ENCODE measurements at regions not wholly inside any gene's neighbourhood (a gene's known extent, or its start where the extent isn't known, plus 50 kb on each side); places are given as distances from the start of the nearest gene placed in this dataset.
"Not testable (repeated sequence)": the region's sequence is repeated elsewhere in the genome, so short reads cannot be mapped to it uniquely, and the experiment has no call there.

DNA sequence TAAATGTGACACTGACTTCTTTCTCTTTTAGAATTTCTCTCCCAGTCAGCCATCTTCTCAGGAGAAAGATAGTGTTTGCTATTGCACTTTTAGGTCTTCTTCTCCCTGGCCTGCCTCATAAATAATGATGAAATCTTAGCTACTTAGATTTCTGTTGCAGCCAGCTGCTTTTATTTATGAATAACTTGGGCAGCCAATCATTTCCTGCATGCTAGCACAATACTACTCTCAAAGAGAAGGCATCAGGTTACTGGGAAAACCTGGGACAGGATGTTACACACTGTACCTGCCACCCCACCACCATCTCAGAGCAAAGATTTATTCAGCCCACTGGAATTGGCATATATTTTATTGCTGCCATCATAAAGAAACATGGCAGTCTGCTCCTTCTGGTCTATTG, 266.6 kb downstream of the PRELID2 start:
- DNase-seq (ENCODE audit: low read depth) = peak; percentile 71

- peak; percentile 7 for DNase-seq (ENCODE audit: low read depth)
These were observed 272.2 kb downstream of the PRELID2 start for GRCh38 chr5:145562931-145563330.

GRCh38 chr5:145558288-145558687, 276.9 kb downstream of the PRELID2 start:
- no peak for DNase-seq (ENCODE audit: low read depth)

DNA sequence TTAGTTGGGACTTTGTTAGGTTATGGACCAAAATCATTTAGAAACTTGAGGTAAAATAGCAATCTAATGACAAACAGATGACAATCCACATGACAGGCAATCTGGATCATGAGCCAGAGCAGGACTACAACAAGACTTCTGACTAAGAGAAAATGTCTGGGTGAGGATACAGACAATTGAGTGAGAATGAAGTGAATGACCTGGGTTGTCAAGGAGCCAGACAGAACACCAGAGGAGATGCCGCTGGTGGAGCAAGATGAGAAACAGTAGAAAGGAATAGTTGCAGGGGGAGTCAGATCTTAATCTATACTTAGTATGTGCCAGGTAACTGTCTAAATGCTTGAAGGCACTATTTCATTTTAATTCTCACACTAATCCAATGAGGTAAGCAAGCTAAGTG, 277.8 kb downstream of the PRELID2 start:
- no peak for DNase-seq (ENCODE audit: low read depth)

DNA sequence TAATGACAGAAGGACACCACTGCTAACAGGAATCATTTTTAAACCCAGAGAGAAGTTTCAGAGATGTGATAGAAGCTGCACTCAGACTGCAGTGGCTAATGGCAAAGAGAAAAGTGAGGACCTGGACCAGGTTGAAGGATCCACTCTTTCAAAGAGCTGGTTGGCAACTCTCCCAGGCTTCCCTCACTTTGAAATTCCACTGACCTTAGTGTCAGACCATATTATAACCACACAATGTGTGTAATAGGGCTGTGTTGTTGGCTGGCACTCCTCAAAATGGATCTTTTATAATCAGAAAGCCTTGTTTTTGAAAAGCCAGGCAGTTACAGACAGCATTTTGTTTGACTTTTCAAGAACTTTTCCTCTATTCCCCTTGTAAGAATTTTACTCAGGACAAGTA, 280.7 kb downstream of the PRELID2 start:
- peak; percentile 80 for DNase-seq (ENCODE audit: low read depth)

- DNase-seq (ENCODE audit: low read depth) = no peak
These were observed 282.0 kb downstream of the PRELID2 start for GRCh38 chr5:145553177-145553576.

DNA sequence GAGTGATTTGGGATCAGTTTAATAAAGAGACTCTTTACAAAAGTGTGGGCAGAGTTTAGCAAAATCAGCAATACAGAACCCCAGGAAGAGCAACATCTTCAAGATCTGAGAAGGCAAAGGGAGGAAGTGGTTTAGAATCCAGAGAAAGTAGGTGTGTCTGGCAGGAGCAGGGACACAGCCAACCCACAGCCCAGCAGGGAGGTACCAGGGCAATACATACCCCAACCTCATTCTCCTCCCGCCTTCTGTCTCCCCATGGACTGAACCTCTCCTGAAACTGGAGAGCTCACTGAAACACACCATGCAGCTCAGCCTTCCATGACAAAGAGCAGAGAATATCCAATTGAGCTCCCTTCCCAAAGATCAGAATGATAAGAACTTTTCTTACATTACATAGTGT, 283.4 kb downstream of the PRELID2 start:
- DNase-seq (ENCODE audit: low read depth) = no peak

GRCh38 chr5:145548097-145548496, 287.0 kb downstream of the PRELID2 start:
- DNase-seq (ENCODE audit: low read depth) = no peak

- no peak for DNase-seq (ENCODE audit: low read depth)
These were observed 290.7 kb downstream of the PRELID2 start for GRCh38 chr5:145544401-145544800.

DNA sequence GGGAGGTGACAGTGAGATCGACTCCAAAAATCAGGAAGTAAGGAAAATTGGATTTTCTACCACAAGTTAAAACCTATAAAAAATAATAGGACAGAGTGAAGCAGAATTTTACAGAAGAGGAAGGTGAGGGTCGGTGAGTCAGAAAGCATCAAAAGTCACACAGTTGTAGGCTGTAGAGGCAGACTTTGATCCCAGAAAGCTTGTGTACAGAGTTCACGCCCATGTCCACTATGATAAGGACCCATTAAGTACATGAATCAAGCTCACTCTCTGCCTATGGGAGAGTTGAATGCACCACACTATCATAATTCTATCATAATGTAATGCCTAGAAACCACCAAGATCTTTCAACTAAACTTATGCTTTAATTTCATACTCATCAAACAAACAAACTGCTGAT, 291.2 kb downstream of the PRELID2 start:
- no peak for DNase-seq (ENCODE audit: low read depth)

- peak; percentile 50 for DNase-seq (ENCODE audit: low read depth)
These were observed 294.8 kb downstream of the PRELID2 start for GRCh38 chr5:145540375-145540774.

GRCh38 chr5:145539201-145539600, 295.9 kb downstream of the PRELID2 start:
- DNase-seq (ENCODE audit: low read depth) = no peak

- DNase-seq (ENCODE audit: low read depth) = peak; percentile 14
These were observed 299.0 kb downstream of the PRELID2 start for GRCh38 chr5:145536133-145536532.

DNA sequence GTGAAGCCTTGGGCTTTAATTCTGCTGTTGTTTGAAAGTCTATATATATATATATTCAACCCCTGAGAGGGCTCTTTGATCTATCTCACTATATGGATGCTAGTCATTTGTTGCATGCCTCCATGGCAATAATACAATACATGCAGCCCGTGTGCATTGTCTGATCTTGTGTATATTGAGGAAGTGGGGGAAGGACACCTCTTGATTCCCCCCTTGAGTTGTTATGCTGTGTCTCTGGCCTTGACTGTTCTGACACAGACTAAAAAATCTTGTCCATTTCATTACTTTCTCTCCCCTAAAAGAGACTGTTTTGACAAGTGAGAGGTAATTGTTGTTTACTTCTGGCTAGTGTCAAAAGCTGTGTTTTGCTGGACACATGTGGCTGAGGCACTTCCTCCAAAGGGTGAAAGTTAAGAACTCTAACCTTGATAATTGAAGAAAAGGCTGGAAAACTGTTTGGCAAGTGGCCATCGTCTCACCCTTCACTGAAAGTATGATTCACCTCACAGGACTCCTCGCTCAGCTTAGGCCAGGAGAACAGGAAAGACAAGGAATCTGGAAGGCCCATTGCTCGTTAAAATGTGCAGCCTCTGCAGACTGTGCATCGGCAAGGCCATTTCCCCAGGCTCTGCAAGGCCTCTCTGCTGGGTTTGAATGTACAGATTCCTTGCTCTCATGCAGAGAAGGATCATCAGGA, 304.0 kb downstream of the PRELID2 start:
- DNase-seq (ENCODE audit: low read depth) = peak; percentile 82

GRCh38 chr5:145521523-145521922, 313.6 kb downstream of the PRELID2 start:
- no peak for DNase-seq (ENCODE audit: low read depth)

DNA sequence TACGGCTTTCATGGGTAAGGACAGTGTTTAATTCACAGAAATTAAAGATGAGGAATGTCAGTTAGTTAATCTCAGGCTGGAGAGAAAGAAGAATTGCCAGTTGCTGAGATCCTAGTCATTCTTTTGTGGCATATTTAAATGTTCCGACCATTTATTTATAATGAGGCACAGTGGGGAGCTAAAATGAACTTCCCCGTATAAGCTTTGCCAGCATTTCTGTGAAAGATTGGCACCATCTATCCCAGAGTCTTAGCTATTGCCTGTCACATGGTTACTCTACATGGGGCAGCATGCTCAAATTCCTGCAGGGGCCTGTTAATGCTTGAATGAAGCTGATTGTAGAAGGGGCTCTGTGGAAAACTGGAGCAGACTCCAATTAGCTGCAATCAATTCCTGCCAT, 314.1 kb downstream of the PRELID2 start:
- no peak for DNase-seq (ENCODE audit: low read depth)

GRCh38 chr5:145520335-145520734, 314.8 kb downstream of the PRELID2 start:
- DNase-seq (ENCODE audit: low read depth) = no peak

DNA sequence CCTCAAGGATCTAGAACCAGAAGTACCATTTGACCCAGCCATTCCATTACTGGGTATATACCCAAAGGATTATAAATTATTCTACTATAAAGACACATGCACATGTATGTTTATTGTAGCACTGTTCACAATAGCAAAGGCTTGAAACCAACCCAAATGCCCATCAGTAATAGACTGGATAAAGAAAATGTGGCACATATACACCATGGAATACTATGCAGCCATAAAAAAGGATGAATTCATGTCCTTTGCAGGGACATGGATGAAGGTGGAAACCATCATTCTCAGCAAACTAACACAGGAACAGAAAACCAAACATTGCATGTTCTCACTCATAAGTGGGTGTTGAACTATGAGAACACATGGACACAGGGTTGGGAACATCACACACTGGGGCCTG, 317.6 kb downstream of the PRELID2 start:
- DNase-seq (ENCODE audit: low read depth) = not testable (repeated sequence)

GRCh38 chr5:145511351-145511750, 323.8 kb downstream of the PRELID2 start:
- DNase-seq (ENCODE audit: low read depth) = no peak

GRCh38 chr5:145510769-145511168, 324.4 kb downstream of the PRELID2 start:
- DNase-seq (ENCODE audit: low read depth) = no peak

DNA sequence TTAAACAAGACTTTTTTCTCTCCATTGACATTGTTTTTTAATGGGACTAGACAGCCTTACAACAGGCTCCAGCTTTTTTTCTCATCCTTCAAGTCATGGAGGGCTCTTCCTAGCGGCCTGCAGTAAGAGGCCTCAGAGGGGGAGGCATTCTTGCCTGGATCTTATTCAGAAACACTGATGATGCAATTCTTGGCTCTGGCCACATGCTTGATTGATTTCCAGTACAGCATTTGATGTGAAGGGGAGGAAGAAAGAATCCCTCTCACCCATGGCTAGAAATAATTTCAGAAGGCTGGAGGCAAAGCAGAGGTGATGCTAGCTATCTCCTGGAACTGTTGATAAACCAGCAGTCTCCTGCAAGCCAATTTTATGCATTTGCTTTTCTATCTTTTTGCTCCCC, 324.8 kb downstream of the PRELID2 start:
- peak; percentile 81 for DNase-seq (ENCODE audit: low read depth)

- DNase-seq (ENCODE audit: low read depth) = peak; percentile 31
These were observed 325.6 kb downstream of the PRELID2 start for GRCh38 chr5:145509336-145510136.

DNA sequence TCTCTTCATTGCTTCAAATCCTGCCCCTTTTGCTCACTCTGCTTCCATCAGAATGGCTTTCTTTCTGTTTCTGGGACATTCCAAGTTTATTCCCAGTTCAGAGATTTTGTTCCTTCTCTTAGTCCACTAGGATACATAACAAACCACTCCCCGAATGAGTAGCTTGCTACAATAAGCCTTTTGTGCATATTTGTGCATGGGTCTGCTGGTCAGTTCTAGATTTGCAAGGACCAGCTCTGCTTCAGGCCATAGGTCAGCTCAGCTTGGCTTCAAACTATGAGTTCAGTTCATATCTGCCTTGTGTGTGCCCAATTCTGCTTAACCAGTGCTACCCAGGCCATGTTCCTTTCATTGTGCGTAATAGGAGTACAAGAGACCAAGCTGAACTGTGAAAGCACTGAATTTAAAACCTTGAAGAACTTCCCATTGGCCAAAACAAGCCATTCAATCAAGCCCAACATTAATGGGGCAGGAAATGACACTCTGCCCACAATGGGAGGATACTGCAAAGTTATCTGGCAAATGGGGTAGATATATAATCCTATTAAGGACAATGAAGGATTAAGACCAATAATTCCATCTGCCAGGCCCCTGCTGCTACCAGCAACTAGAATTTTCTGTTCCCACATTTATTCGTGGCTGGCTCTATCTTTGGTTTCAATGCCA, 328.8 kb downstream of the PRELID2 start:
- no peak for DNase-seq (ENCODE audit: low read depth)

All from iris pigment epithelial cell (primary cell).